ENCODE measurements at regions not wholly inside any gene's neighbourhood (a gene's known extent, or its start where the extent isn't known, plus 50 kb on each side); places are given as distances from the start of the nearest gene placed in this dataset.

GRCh38 chr10:35882422-35883150 lies 240.5 kb upstream of the FZD8 start:
- Histone ChIP-seq H3K9ac (ENCODE audit: insufficient read depth in 1 of 2, low read length in 2 of 2) (no peak overlapping the region), H3K36me3 (ENCODE audit: control insufficient read depth in 4 of 4, insufficient read depth in 4 of 4, low read length in 4 of 4) (no peaks in the 10 kb centered on the region), H3K27me3 (ENCODE audit: control insufficient read depth in 3 of 3, insufficient read depth in 3 of 3, low read length in 2 of 3) (peaks cover 0 to 9% (median 0%) of the 10 kb centered on the region in 3 donors), H3K9me3 (ENCODE audit: control insufficient read depth in 4 of 4, insufficient read depth in 3 of 4, low read length in 3 of 4) (no peaks in the 10 kb centered on the region), H3K4me1 (ENCODE audit: control insufficient read depth in 5 of 5, insufficient read depth in 5 of 5, low read length in 5 of 5) (no peaks in the 10 kb centered on the region), H3K4me3 (no peak overlapping the region), H3K27ac (ENCODE audit: low read depth in 1 of 2, low read length in 1 of 2) (no peak overlapping the region)
- DNase-seq = no peak
- TF ChIP-seq, protein P1, sequence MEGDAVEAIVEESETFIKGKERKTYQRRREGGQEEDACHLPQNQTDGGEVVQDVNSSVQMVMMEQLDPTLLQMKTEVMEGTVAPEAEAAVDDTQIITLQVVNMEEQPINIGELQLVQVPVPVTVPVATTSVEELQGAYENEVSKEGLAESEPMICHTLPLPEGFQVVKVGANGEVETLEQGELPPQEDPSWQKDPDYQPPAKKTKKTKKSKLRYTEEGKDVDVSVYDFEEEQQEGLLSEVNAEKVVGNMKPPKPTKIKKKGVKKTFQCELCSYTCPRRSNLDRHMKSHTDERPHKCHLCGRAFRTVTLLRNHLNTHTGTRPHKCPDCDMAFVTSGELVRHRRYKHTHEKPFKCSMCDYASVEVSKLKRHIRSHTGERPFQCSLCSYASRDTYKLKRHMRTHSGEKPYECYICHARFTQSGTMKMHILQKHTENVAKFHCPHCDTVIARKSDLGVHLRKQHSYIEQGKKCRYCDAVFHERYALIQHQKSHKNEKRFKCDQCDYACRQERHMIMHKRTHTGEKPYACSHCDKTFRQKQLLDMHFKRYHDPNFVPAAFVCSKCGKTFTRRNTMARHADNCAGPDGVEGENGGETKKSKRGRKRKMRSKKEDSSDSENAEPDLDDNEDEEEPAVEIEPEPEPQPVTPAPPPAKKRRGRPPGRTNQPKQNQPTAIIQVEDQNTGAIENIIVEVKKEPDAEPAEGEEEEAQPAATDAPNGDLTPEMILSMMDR (IDR thresholded peaks at IDR 0.05; ENCODE audit: control extremely low read depth, extremely low read depth) = no peak
- ATAC-seq (ENCODE audit: insufficient read depth, low FRiP score) = no peak
- 93 to 94% methylated on average over 9 of the region's 9 CpGs for WGBS, 2 donors

DNA sequence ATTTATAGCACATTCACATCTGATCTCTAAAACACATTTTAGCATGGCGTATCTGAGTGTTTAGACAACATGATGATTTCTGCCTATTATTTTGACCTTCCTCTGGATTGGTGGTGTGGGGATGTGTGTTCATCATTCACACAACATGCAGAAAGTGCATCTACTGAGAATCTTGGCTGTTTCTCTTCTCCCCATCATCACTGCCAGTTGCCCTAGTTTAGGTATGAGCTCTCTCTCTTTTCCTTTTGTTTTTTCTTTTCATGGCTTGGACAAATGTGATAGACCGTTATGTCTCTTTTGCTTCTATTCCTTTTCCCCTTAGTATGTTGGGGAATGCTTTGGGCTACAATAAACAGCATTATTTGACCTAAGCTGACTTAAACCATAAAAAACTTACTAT lies 239.2 kb upstream of the FZD8 start:
- 95 to 96% methylated on average over 2 of the region's 2 CpGs for WGBS, 2 donors
- Histone ChIP-seq H3K27me3 (ENCODE audit: control insufficient read depth in 3 of 3, insufficient read depth in 3 of 3, low read length in 2 of 3) (peaks cover 0 to 9% (median 0%) of the 10 kb centered on the region in 3 donors), H3K27ac (ENCODE audit: low read depth in 1 of 2, low read length in 1 of 2) (no peak overlapping the region), H3K36me3 (ENCODE audit: control insufficient read depth in 4 of 4, insufficient read depth in 4 of 4, low read length in 4 of 4) (no peaks in the 10 kb centered on the region), H3K9ac (ENCODE audit: insufficient read depth in 1 of 2, low read length in 2 of 2) (no peak overlapping the region), H3K4me1 (ENCODE audit: control insufficient read depth in 5 of 5, insufficient read depth in 5 of 5, low read length in 5 of 5) (no peaks in the 10 kb centered on the region), H3K4me3 (no peak overlapping the region), H3K9me3 (ENCODE audit: control insufficient read depth in 4 of 4, insufficient read depth in 3 of 4, low read length in 3 of 4) (no peaks in the 10 kb centered on the region)
- DNase-seq (no peak), ATAC-seq (ENCODE audit: insufficient read depth, low FRiP score) (no peak)
- TF ChIP-seq, protein P1 (IDR thresholded peaks at IDR 0.05; ENCODE audit: control extremely low read depth, extremely low read depth) = no peak

- H3K9me3 ChIP-seq (ENCODE audit: control insufficient read depth in 4 of 4, insufficient read depth in 3 of 4, low read length in 3 of 4) = peaks cover 0 to 2% (median 0%) of the 10 kb centered on the region in 4 donors
- no peak overlapping the region for H3K27ac ChIP-seq (ENCODE audit: low read depth in 1 of 2, low read length in 1 of 2)
- ATAC-seq (ENCODE audit: insufficient read depth, low FRiP score) (no peak), DNase-seq (no peak)
- TF ChIP-seq, protein P1 (IDR thresholded peaks at IDR 0.05; ENCODE audit: control extremely low read depth, extremely low read depth) = no peak
- 75 to 85% methylated on average over 4 of the region's 4 CpGs for WGBS, 2 donors
- no peaks in the 10 kb centered on the region for H3K27me3 ChIP-seq (ENCODE audit: control insufficient read depth in 3 of 3, insufficient read depth in 3 of 3, low read length in 2 of 3)
- peaks cover 0 to 2% (median 0%) of the 10 kb centered on the region in 5 donors for H3K4me1 ChIP-seq (ENCODE audit: control insufficient read depth in 5 of 5, insufficient read depth in 5 of 5, low read length in 5 of 5)
- no peak overlapping the region for H3K4me3 ChIP-seq
- H3K36me3 ChIP-seq (ENCODE audit: control insufficient read depth in 4 of 4, insufficient read depth in 4 of 4, low read length in 4 of 4) = no peaks in the 10 kb centered on the region
- H3K9ac ChIP-seq (ENCODE audit: insufficient read depth in 1 of 2, low read length in 2 of 2) = no peak overlapping the region
These were observed 234.2 kb upstream of the FZD8 start for GRCh38 chr10:35876248-35876647.
